ENCODE measurements at regions not wholly inside any gene's neighbourhood (a gene's known extent, or its start where the extent isn't known, plus 50 kb on each side); places are given as distances from the start of the nearest gene placed in this dataset.

DNA sequence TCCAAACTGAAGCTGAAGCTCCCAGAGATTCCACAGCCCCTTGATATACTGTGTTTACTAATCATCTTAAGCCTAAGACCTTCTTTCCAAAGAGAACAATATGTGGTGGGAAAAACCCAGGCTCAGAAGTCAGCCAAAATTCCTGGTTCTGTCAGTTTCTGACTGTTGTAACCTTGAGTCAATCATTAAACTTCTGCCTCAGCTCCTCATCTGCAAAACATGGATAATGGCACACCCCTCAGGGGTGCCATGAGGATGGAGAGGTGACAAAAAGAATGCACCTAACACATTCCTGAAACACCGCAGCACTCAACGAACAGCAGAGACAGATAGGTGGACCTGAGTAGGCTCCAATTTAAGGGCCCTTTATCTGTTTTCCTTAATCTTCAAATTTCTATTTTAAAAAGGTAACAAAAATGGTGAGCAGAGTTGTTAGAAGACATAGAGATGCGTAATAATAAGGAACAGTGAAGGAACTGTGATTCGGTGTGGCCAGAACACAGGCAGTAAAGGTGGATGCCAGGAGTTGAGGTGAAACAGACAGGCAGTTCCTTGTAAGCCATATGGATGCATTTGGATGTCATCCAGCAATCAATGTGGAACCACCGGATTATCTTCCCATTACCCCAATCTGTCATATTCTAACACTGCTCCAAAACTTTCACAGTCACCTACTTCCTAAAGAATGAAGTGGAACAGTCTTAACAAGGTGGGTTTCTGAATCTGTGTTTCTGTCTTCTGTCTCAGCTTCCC lies 56.6 kb upstream of the DOCK9 start:
- TF ChIP-seq, protein P1, sequence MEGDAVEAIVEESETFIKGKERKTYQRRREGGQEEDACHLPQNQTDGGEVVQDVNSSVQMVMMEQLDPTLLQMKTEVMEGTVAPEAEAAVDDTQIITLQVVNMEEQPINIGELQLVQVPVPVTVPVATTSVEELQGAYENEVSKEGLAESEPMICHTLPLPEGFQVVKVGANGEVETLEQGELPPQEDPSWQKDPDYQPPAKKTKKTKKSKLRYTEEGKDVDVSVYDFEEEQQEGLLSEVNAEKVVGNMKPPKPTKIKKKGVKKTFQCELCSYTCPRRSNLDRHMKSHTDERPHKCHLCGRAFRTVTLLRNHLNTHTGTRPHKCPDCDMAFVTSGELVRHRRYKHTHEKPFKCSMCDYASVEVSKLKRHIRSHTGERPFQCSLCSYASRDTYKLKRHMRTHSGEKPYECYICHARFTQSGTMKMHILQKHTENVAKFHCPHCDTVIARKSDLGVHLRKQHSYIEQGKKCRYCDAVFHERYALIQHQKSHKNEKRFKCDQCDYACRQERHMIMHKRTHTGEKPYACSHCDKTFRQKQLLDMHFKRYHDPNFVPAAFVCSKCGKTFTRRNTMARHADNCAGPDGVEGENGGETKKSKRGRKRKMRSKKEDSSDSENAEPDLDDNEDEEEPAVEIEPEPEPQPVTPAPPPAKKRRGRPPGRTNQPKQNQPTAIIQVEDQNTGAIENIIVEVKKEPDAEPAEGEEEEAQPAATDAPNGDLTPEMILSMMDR (IDR thresholded peaks at IDR 0.05): no peak
- no peak for TF ChIP-seq POLR2A (IDR thresholded peaks at IDR 0.05)

Data from body of pancreas (tissue), 4 donors.